Mucosa of rectum (tissue), 2 donors: ENCODE measurements at regions not wholly inside any gene's neighbourhood (a gene's known extent, or its start where the extent isn't known, plus 50 kb on each side); places are given as distances from the start of the nearest gene placed in this dataset.

Experiments used
- H3K27ac ChIP-seq, 2 donors: one replicate each; pipeline ENCODE4 v1.7.0; 2013; ENCODE audit warnings: inconsistent platforms in 2 of 2, low read depth in 2 of 2, low read length in 2 of 2
- H3K27me3 ChIP-seq, 2 donors: one replicate each; pipeline ENCODE4 v1.7.0; 2013; ENCODE audit warnings: low read length in 2 of 2; ENCODE audit not compliant: control insufficient read depth in 2 of 2, insufficient read depth in 2 of 2
- H3K36me3 ChIP-seq, 2 donors: one replicate each; pipeline ENCODE4 v1.7.0; 2013; ENCODE audit warnings: low read length in 2 of 2; ENCODE audit not compliant: control insufficient read depth in 2 of 2, insufficient read depth in 2 of 2
- H3K4me1 ChIP-seq, 2 donors: one replicate each; pipeline ENCODE4 v1.7.0; 2013; ENCODE audit warnings: low read length in 2 of 2, mild to moderate bottlenecking in 1 of 2; ENCODE audit not compliant: control insufficient read depth in 2 of 2, insufficient read depth in 2 of 2
- H3K4me3 ChIP-seq, 2 donors: one replicate each; pipeline ENCODE4 v1.7.0; 2013; ENCODE audit warnings: low read length in 2 of 2
- H3K9ac ChIP-seq, 2 donors: one replicate each; pipeline ENCODE4 v1.7.0; 2013; ENCODE audit warnings: low read length in 2 of 2, low read depth in 1 of 2, mild to moderate bottlenecking in 1 of 2
- H3K9me3 ChIP-seq, 2 donors: one replicate each; pipeline ENCODE4 v1.7.0; 2013; ENCODE audit warnings: low read length in 2 of 2; ENCODE audit not compliant: control insufficient read depth in 2 of 2
- donor health status: healthy.
- donor health status: Normal muscosa, but diverticular disease.

DNA sequence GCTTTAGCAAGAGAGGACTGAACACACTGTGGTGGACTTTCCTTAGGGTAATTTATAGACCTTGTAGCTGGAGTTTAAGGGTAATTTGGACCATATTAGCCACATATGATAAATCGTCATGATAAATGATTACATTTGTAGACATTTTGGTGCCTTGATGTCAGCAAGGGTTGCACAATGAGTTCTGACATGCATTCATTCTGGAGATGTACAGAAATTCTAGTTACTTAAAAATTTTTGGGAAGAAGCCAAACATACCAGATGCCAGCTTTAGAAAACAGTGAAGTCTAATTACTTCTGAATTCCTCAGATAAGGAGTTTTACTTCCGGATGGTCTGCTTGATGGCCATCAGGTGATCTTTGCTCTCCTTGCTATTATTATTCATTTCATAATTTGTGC, 653.1 kb downstream of the TBC1D32 start:
- H3K9ac ChIP-seq = no peak overlapping the region
- H3K27me3 ChIP-seq = no peaks in the 10 kb centered on the region
- no peaks in the 10 kb centered on the region for H3K9me3 ChIP-seq
- H3K36me3 ChIP-seq = no peaks in the 10 kb centered on the region
- H3K4me3 ChIP-seq = no peak overlapping the region
- no peaks in the 10 kb centered on the region for H3K4me1 ChIP-seq
- H3K27ac ChIP-seq = no peak overlapping the region

DNA sequence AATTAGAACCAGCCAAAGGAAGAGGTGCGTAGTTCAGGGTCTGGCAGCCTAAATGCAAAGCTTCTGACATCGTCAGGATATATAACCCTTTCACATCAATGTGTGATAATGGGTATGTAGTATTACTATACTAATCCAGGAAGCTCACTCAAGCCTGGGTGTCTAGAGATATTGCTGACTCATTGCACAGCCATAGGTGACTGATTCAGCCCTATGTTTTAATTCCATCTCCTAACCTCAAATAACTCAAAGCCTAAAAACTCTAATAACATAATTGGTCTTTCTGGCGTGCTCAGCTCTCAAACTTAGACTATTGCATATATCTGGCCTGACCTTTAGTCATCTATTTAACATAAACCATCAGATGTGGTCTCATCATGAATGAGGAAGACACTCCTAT, 658.4 kb downstream of the TBC1D32 start:
- H3K9me3 ChIP-seq = no peaks in the 10 kb centered on the region
- no peak overlapping the region for H3K9ac ChIP-seq
- no peaks in the 10 kb centered on the region for H3K4me1 ChIP-seq
- no peak overlapping the region for H3K27ac ChIP-seq
- no peaks in the 10 kb centered on the region for H3K27me3 ChIP-seq
- no peak overlapping the region for H3K4me3 ChIP-seq
- no peaks in the 10 kb centered on the region for H3K36me3 ChIP-seq

- no peaks in the 10 kb centered on the region for H3K27me3 ChIP-seq
- H3K36me3 ChIP-seq = no peaks in the 10 kb centered on the region
- H3K4me1 ChIP-seq = no peaks in the 10 kb centered on the region
- H3K9ac ChIP-seq = no peak overlapping the region
- no peak overlapping the region for H3K27ac ChIP-seq
- H3K4me3 ChIP-seq = no peak overlapping the region
- H3K9me3 ChIP-seq = peaks cover 0 to 3% of the 10 kb centered on the region in 2 donors
These were observed 662.8 kb downstream of the TBC1D32 start for GRCh38 chr6:120671519-120671918.

DNA sequence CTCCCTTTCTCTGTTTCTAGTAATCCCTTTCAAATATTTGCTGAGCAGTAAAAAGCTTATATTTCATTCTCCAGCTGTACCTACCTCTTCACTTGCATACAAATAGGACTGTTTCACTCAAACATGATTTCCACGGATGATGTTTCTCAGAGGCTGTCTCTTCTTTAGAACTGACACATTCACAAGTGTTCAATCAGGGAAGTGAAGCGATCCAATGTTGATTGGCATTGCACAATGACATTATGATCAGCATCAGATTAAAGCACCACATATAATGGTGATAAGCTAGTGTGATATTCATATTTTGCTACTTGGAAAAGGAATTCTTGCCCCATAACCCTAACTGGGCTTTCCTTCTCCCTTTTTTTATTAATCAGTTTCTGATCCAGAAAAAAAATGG, 681.8 kb downstream of the TBC1D32 start:
- H3K27me3 ChIP-seq = no peaks in the 10 kb centered on the region
- no peak overlapping the region for H3K9ac ChIP-seq
- no peak overlapping the region for H3K27ac ChIP-seq
- H3K4me3 ChIP-seq = no peak overlapping the region
- no peaks in the 10 kb centered on the region for H3K36me3 ChIP-seq
- H3K4me1 ChIP-seq = no peaks in the 10 kb centered on the region
- H3K9me3 ChIP-seq = no peaks in the 10 kb centered on the region

GRCh38 chr6:120648713-120649112, 685.6 kb downstream of the TBC1D32 start:
- H3K36me3 ChIP-seq = no peaks in the 10 kb centered on the region
- no peaks in the 10 kb centered on the region for H3K4me1 ChIP-seq
- H3K9me3 ChIP-seq = no peaks in the 10 kb centered on the region
- no peak overlapping the region for H3K9ac ChIP-seq
- H3K27ac ChIP-seq = no peak overlapping the region
- H3K27me3 ChIP-seq = no peaks in the 10 kb centered on the region
- H3K4me3 ChIP-seq = no peak overlapping the region

DNA sequence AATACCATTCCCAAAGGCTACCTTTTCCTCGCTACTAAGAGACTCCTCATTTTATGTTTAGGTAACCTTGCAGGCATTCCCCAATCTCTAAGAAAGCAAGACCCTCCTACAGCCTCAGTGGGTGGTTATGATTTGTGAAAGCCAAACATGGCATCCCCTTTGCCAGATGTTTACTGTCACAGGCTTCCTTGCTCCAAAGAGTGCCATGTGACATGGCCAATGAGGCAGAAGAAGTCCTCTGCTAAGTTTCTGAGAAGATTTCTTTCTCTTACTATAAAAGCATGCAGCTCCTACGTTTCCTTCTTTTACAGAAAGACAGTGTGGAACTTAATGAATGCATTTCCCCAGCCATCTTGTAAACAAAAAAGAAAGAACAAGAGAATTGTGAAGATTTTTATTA, 688.2 kb downstream of the TBC1D32 start:
- H3K4me1 ChIP-seq = no peaks in the 10 kb centered on the region
- no peak overlapping the region for H3K9ac ChIP-seq
- no peak overlapping the region for H3K27ac ChIP-seq
- H3K4me3 ChIP-seq = no peak overlapping the region
- H3K36me3 ChIP-seq = no peaks in the 10 kb centered on the region
- H3K27me3 ChIP-seq = no peaks in the 10 kb centered on the region
- no peaks in the 10 kb centered on the region for H3K9me3 ChIP-seq

DNA sequence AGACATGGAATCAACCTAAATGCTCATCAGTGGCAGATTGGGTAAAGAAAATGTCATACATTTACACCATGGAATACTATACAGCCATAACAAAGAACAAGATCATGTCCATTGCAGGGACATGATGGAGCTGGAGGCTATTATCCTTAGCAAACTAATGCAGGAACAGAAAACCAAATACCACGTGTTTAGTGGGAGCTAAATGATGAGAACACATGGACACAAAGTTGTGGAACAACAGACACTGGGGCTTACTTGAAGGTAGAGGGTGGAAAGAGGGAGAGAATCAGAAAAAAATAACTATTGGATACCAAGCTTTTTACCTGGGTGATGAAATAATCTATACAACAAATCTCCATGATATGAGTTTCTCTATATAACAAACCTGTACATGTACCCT, 701.3 kb downstream of the TBC1D32 start:
- H3K9me3 ChIP-seq = no peaks in the 10 kb centered on the region
- H3K4me3 ChIP-seq = no peak overlapping the region
- H3K27ac ChIP-seq = no peak overlapping the region
- H3K4me1 ChIP-seq = no peaks in the 10 kb centered on the region
- H3K9ac ChIP-seq = no peak overlapping the region
- H3K27me3 ChIP-seq = no peaks in the 10 kb centered on the region
- no peaks in the 10 kb centered on the region for H3K36me3 ChIP-seq

- H3K9me3 ChIP-seq = no peaks in the 10 kb centered on the region
- no peak overlapping the region for H3K9ac ChIP-seq
- no peaks in the 10 kb centered on the region for H3K4me1 ChIP-seq
- no peaks in the 10 kb centered on the region for H3K36me3 ChIP-seq
- no peaks in the 10 kb centered on the region for H3K27me3 ChIP-seq
- no peak overlapping the region for H3K4me3 ChIP-seq
- H3K27ac ChIP-seq = no peak overlapping the region
These were observed 706.7 kb downstream of the TBC1D32 start for GRCh38 chr6:120627612-120628011.

GRCh38 chr6:120622127-120622631, 712.1 kb downstream of the TBC1D32 start:
- no peak overlapping the region for H3K9ac ChIP-seq
- H3K27me3 ChIP-seq = no peaks in the 10 kb centered on the region
- no peak overlapping the region for H3K4me3 ChIP-seq
- H3K27ac ChIP-seq = no peak overlapping the region
- no peaks in the 10 kb centered on the region for H3K9me3 ChIP-seq
- no peaks in the 10 kb centered on the region for H3K36me3 ChIP-seq
- no peaks in the 10 kb centered on the region for H3K4me1 ChIP-seq

DNA sequence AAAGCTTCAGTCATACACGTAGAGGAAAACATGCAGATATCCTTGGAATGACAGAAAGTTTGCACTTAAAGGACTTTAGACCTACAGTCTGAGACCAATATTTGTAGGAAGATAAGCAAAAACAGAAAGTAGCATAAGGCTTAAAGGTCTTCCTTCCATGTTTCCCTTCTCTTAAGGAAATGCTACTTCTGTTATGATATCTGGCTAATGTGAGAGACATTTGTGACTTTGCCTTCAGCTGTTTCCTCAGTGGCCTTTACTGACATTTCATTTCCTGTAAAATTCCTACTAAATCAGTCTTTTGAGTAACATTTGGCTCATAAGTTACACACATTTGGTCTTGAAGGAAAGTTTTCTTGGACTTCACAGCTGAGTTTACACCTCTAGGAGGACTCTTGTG, 713.4 kb downstream of the TBC1D32 start:
- H3K4me1 ChIP-seq = no peaks in the 10 kb centered on the region
- no peaks in the 10 kb centered on the region for H3K27me3 ChIP-seq
- no peak overlapping the region for H3K4me3 ChIP-seq
- no peak overlapping the region for H3K27ac ChIP-seq
- H3K36me3 ChIP-seq = no peaks in the 10 kb centered on the region
- no peaks in the 10 kb centered on the region for H3K9me3 ChIP-seq
- no peak overlapping the region for H3K9ac ChIP-seq

GRCh38 chr6:120615238-120615637, 719.0 kb downstream of the TBC1D32 start:
- H3K9me3 ChIP-seq = no peaks in the 10 kb centered on the region
- H3K9ac ChIP-seq = no peak overlapping the region
- no peaks in the 10 kb centered on the region for H3K27me3 ChIP-seq
- no peaks in the 10 kb centered on the region for H3K36me3 ChIP-seq
- no peaks in the 10 kb centered on the region for H3K4me1 ChIP-seq
- no peak overlapping the region for H3K27ac ChIP-seq
- H3K4me3 ChIP-seq = no peak overlapping the region
